CD4-positive, CD25-positive, alpha-beta regulatory T cell (primary cell): ENCODE measurements at regions not wholly inside any gene's neighbourhood (a gene's known extent, or its start where the extent isn't known, plus 50 kb on each side); places are given as distances from the start of the nearest gene placed in this dataset.

Experiments
- ATAC-seq, 2 donors: fragments of 150-1000 bp; cut with Tn5 transposase; one replicate each; pipeline ENCODE4 v1.10.0; 2021; ENCODE audit warnings: low read depth in 2 of 2, moderate number of reproducible peaks in 2 of 2, moderate library complexity in 1 of 2
- DNase-seq, 3 donors: peaks; one replicate each; pipeline versions ENCODE4 v3.0.0 to v3.0.0-alpha.2; 2012 to 2022; ENCODE audit warnings: mixed read lengths in 1 of 3
- H3K27ac ChIP-seq: one replicate; pipeline ENCODE4 v1.7.0; 2013; ENCODE audit warnings: mild to moderate bottlenecking, low read length; ENCODE audit not compliant: insufficient read depth, poor library complexity, severe bottlenecking
- H3K27me3 ChIP-seq: one replicate; pipeline ENCODE4 v1.7.0; 2013; ENCODE audit warnings: low read length; ENCODE audit not compliant: control insufficient read depth, insufficient read depth
- H3K36me3 ChIP-seq: one replicate; pipeline ENCODE4 v1.7.0; 2013; ENCODE audit warnings: mild to moderate bottlenecking, low read length, moderate library complexity; ENCODE audit not compliant: control insufficient read depth, insufficient read depth
- H3K4me1 ChIP-seq: 2 replicates; pipeline ENCODE4 v1.7.0; 2013; ENCODE audit warnings: mild to moderate bottlenecking, low read length; ENCODE audit not compliant: insufficient read depth, control insufficient read depth, poor library complexity, severe bottlenecking
- H3K4me3 ChIP-seq: one replicate; pipeline ENCODE4 v1.7.0; 2013; ENCODE audit warnings: low read depth, mild to moderate bottlenecking, low read length, moderate library complexity
- H3K9me3 ChIP-seq, 2 experiments: 1 replicate in 1 of 2; 2 replicates in 1 of 2; pipeline ENCODE4 v1.7.0; 2013; ENCODE audit warnings: low read length in 2 of 2, mild to moderate bottlenecking in 1 of 2, moderate library complexity in 1 of 2; ENCODE audit not compliant: control insufficient read depth in 2 of 2
- H3K27ac Mint-ChIP-seq, 3 donors: one replicate each; pipeline ENCODE4 v1.8.0; 2020 to 2022; ENCODE audit warnings: mild to moderate bottlenecking in 3 of 3, mixed read lengths in 3 of 3, moderate library complexity in 2 of 3
- H3K27me3 Mint-ChIP-seq: one replicate; pipeline ENCODE4 v1.8.0; 2022; ENCODE audit warnings: mild to moderate bottlenecking, mixed read lengths
- H3K36me3 Mint-ChIP-seq: one replicate; pipeline ENCODE4 v1.8.0; 2020; ENCODE audit warnings: mixed read lengths
- H3K4me1 Mint-ChIP-seq, 4 donors: one replicate each; pipeline ENCODE4 v1.8.0; 2020 to 2022; ENCODE audit warnings: mixed read lengths in 4 of 4, mild to moderate bottlenecking in 1 of 4
- H3K4me3 Mint-ChIP-seq, 4 donors: one replicate each; pipeline ENCODE4 v1.8.0; 2020 to 2022; ENCODE audit warnings: mild to moderate bottlenecking in 4 of 4, mixed read lengths in 4 of 4, moderate library complexity in 3 of 4
- H3K9me3 Mint-ChIP-seq, 7 donors: one replicate each; pipeline ENCODE4 v1.8.0; 2020 to 2022; ENCODE audit warnings: mixed read lengths in 7 of 7, mild to moderate bottlenecking in 3 of 7, moderate library complexity in 2 of 7

DNA sequence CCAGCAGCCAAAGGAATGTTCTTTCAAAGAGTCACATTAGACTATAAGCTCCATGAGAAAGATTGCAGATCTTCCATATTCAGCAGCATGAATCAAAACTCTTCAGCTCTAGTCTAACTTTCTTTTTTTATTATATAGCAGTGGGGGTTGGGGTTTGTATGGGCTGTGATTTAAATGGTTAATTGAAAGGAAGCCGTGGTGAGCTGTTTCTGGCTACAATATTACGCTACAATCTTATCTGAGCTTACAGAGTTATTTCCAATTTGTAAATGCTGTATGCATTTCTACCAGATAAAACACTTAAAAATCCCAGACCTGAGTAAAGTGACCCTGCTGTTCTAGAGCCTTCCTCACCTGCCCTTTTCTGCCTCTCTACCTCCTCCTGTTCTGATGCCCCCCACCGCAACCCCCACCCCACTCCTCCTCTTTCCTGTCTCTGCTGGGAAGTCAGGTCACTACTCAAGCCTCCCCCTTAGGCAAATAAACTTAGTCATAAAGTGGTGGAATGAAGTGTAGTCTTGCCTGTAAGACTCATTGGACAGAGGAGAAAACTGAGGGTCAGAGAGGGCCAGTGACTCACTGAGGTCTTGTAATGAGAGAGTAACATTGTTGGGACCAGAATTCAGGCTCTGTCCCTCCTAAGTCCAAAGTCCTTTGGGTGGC lies 1089.5 kb downstream of the BCL11B start:
- peak overlapping the region; percentile 62 for H3K4me3 ChIP-seq
- no peaks in the 10 kb centered on the region for H3K9me3 ChIP-seq
- H3K36me3 ChIP-seq, result no peaks in the 10 kb centered on the region
- H3K4me1 Mint-ChIP-seq, result peaks cover 61 to 96% (median 81%) of the 10 kb centered on the region in 4 donors
- no peaks in the 10 kb centered on the region for H3K9me3 Mint-ChIP-seq
- peak overlapping the region; percentile 69 to 84 (median 78) for H3K4me3 Mint-ChIP-seq
- H3K4me1 ChIP-seq, result peaks cover 82% of the 10 kb centered on the region
- H3K27me3 Mint-ChIP-seq, result no peaks in the 10 kb centered on the region
- DNase-seq, result peak in 1 of 3 donors; percentile 81
- peak; percentile 51 to 54 for ATAC-seq
- peak overlapping the region; percentile 92 to 100 (median 95) for H3K27ac Mint-ChIP-seq
- peak overlapping the region; percentile 76 for H3K27ac ChIP-seq
- H3K27me3 ChIP-seq, result no peaks in the 10 kb centered on the region
- peaks cover 4% of the 10 kb centered on the region for H3K36me3 Mint-ChIP-seq

DNA sequence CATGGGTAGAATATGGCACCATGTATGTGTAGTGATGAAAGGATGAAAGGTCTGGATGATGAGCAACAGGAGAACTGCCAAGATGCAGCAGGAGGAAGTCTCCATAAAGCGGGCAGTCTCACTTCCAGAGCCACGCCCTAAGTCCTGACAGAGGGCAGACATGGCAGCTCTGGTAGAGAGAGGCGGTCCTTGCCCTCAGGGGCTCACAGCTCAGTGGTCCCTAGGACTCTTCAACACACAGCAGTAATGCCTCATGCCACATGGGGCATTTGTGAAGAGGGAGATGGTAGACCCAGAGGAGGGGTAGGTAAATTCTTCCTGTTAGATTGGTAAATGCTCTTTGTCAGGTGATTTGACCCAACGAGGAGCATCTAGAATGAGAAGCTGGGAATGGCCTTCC lies 1088.4 kb downstream of the BCL11B start:
- Mint-ChIP-seq H3K27ac (peak overlapping the region; percentile 92 to 100 (median 95)), H3K4me1 (peaks cover 67 to 96% (median 82%) of the 10 kb centered on the region in 4 donors), H3K27me3 (no peaks in the 10 kb centered on the region), H3K9me3 (no peaks in the 10 kb centered on the region), H3K4me3 (peak overlapping the region; percentile 69 to 84 (median 71)), H3K36me3 (peaks cover 4% of the 10 kb centered on the region)
- no peaks in the 10 kb centered on the region for H3K27me3 ChIP-seq
- peaks cover 82% of the 10 kb centered on the region for H3K4me1 ChIP-seq
- peak overlapping the region; percentile 62 for H3K4me3 ChIP-seq
- no peaks in the 10 kb centered on the region for H3K36me3 ChIP-seq
- H3K9me3 ChIP-seq, result no peaks in the 10 kb centered on the region
- ATAC-seq, result no peak
- peak overlapping the region; percentile 76 for H3K27ac ChIP-seq
- no peak for DNase-seq

DNA sequence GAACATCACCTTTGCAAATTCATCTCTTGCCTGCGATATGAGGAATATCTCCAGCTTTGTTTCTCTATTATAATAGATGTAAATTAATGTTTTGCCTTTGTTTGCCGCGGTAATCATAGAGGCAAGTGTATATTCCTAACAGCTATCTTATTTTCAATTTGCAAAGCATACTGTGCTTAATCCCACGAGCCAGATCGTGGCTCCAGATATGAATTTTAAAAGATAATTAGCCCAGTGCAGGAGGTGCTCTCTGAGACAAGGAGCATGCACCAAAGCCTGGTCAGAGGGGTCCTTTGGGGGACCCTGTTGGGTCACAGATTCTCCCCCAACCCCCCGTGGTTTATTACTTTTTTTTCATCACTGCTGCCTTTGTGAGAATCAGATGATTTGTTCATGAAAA lies 1087.5 kb downstream of the BCL11B start:
- H3K36me3 Mint-ChIP-seq, result peaks cover 7% of the 10 kb centered on the region
- Histone ChIP-seq H3K27ac (peak overlapping the region; percentile 87), H3K4me1 (peaks cover 90% of the 10 kb centered on the region), H3K27me3 (no peaks in the 10 kb centered on the region), H3K9me3 (no peaks in the 10 kb centered on the region), H3K36me3 (no peaks in the 10 kb centered on the region), H3K4me3 (peak overlapping the region; percentile 68)
- no peaks in the 10 kb centered on the region for H3K9me3 Mint-ChIP-seq
- peaks cover 73 to 98% (median 87%) of the 10 kb centered on the region in 4 donors for H3K4me1 Mint-ChIP-seq
- peak overlapping the region; percentile 92 to 100 (median 95) for H3K27ac Mint-ChIP-seq
- DNase-seq (no peak), ATAC-seq (no peak)
- peak overlapping the region; percentile 67 to 84 (median 74) for H3K4me3 Mint-ChIP-seq
- H3K27me3 Mint-ChIP-seq, result no peaks in the 10 kb centered on the region

DNA sequence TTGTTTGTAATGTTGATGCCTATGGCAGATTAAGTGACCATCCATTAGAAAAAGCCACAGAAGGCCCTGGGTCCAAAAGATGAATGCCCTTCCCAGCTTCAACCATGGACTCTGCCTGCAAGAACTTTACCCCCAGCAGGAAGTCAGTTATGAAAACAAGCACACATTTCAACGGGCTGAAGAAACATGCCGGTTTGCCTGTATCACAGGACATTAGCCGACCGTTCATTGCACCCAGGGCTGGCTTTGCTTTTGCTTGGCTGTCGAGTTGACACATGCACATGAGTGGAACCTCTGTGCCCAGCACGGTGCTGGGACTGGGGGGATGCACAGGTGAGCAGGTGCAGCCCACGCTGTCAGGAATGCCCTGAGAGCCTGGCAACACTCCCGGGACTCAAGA lies 1087.0 kb downstream of the BCL11B start:
- Mint-ChIP-seq H3K27me3 (no peaks in the 10 kb centered on the region), H3K36me3 (peaks cover 4% of the 10 kb centered on the region), H3K27ac (peak overlapping the region; percentile 92 to 100 (median 95)), H3K4me1 (peaks cover 73 to 98% (median 85%) of the 10 kb centered on the region in 4 donors), H3K4me3 (peak overlapping the region; percentile 67 to 84 (median 74)), H3K9me3 (peaks cover 0 to under 1% (median 0%) of the 10 kb centered on the region in 7 donors)
- Histone ChIP-seq H3K27me3 (no peaks in the 10 kb centered on the region), H3K4me3 (peak overlapping the region; percentile 68), H3K27ac (peak overlapping the region; percentile 87), H3K4me1 (peaks cover 95% of the 10 kb centered on the region), H3K36me3 (no peaks in the 10 kb centered on the region), H3K9me3 (no peaks in the 10 kb centered on the region)
- ATAC-seq (no peak), DNase-seq (peak in 1 of 3 donors; percentile 61)

DNA sequence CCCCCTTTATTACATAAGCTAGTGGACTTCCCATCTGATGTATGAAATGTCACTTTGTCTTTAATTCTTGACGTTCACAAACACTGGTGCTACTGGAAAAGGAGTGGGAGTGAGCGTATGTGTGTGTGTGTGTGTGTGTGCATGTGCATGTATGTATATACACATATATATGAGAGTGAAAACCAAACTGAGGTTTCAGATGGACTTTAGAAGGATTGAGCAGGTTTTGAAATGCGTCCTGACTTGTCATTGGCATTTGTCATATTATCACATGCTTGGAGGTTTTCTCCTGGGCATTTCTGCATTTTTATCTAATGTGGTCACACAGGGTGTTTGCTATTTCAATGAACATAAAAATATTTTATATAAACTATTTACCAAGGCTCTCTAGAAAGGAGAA lies 1085.9 kb downstream of the BCL11B start:
- Histone ChIP-seq H3K4me3 (peak overlapping the region; percentile 68), H3K27me3 (no peaks in the 10 kb centered on the region), H3K36me3 (no peaks in the 10 kb centered on the region), H3K27ac (peak overlapping the region; percentile 87), H3K9me3 (no peaks in the 10 kb centered on the region), H3K4me1 (peaks cover 100% of the 10 kb centered on the region)
- no peak for DNase-seq
- no peak for ATAC-seq
- Mint-ChIP-seq H3K4me3 (peak overlapping the region; percentile 67 to 84 (median 74)), H3K9me3 (peaks cover 0 to 2% (median 0%) of the 10 kb centered on the region in 7 donors), H3K36me3 (peaks cover 4% of the 10 kb centered on the region), H3K27me3 (no peaks in the 10 kb centered on the region), H3K4me1 (peaks cover 75 to 100% (median 90%) of the 10 kb centered on the region in 4 donors), H3K27ac (peak overlapping the region; percentile 92 to 100 (median 95))

DNA sequence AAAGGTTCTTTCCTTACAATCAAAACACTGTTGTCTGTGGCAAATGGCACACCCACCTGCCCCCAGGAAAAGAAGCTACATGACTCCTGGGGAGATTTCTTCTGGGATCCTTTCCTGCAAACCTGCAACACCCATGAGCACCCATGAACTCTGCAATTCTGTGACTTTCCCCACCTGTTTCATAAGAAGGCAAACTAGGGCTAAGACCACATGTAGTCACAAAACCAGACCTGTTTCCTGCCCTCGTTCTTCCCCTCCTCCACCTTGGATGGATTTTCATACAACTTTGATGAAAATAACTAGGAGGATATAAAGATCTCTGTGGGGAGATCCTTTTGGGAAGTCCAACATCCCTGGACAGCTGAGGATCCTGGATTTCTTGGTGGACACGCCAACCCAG lies 1084.7 kb downstream of the BCL11B start:
- Histone ChIP-seq H3K27ac (peak overlapping the region; percentile 87), H3K9me3 (no peaks in the 10 kb centered on the region), H3K36me3 (no peaks in the 10 kb centered on the region), H3K27me3 (no peaks in the 10 kb centered on the region), H3K4me3 (peak overlapping the region; percentile 46), H3K4me1 (peaks cover 99% of the 10 kb centered on the region)
- H3K27me3 Mint-ChIP-seq, result no peaks in the 10 kb centered on the region
- peak in 1 of 3 donors; percentile 67 for DNase-seq
- peaks cover 4% of the 10 kb centered on the region for H3K36me3 Mint-ChIP-seq
- peak overlapping the region in 3 of 4 donors; percentile 61 to 84 (median 76) for H3K4me3 Mint-ChIP-seq
- no peak for ATAC-seq
- H3K9me3 Mint-ChIP-seq, result peaks cover 0 to 2% (median 0%) of the 10 kb centered on the region in 7 donors
- H3K27ac Mint-ChIP-seq, result peak overlapping the region; percentile 95 to 100 (median 96)
- H3K4me1 Mint-ChIP-seq, result peaks cover 65 to 99% (median 87%) of the 10 kb centered on the region in 4 donors

DNA sequence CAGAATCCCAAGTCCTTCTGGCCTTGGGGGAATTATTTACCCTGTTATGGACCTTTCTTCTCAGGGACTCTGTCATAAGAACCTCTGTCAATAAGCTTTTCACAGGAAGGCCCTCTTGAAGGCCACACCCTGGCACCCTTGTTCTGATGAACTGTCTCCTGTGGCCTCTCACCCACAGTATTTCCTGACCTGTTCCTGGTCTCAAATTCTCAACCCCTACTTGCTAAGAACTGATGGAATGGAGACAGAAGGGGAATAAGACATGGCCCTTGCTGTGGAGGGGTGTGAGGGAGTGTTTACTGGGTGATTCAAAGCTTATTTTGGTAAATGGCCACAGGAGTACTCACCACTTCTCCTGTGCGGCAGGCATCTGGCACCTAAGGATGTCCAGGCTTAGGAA lies 1082.9 kb downstream of the BCL11B start:
- H3K4me1 ChIP-seq, result peaks cover 90% of the 10 kb centered on the region

More for the DNA sequence above, 1082.9 kb downstream of the BCL11B start:
- Histone ChIP-seq H3K27ac (peak overlapping the region; percentile 87), H3K36me3 (no peaks in the 10 kb centered on the region), H3K4me3 (peak overlapping the region; percentile 83), H3K9me3 (no peaks in the 10 kb centered on the region), H3K27me3 (no peaks in the 10 kb centered on the region)
- Mint-ChIP-seq H3K4me3 (peak overlapping the region; percentile 55 to 84 (median 80)), H3K4me1 (peaks cover 55 to 99% (median 85%) of the 10 kb centered on the region in 4 donors), H3K27me3 (no peaks in the 10 kb centered on the region), H3K36me3 (peaks cover 4% of the 10 kb centered on the region), H3K27ac (peak overlapping the region; percentile 95 to 100 (median 96)), H3K9me3 (peaks cover 0 to 2% (median 0%) of the 10 kb centered on the region in 7 donors)
- DNase-seq (peak in 1 of 3 donors; percentile 91), ATAC-seq (peak; percentile 40)
